Breast epithelium (tissue), 4 donors: ENCODE measurements at regions not wholly inside any gene's neighbourhood (a gene's known extent, or its start where the extent isn't known, plus 50 kb on each side); places are given as distances from the start of the nearest gene placed in this dataset.

Source experiments
- DNase-seq, 2 donors: peaks; one replicate each; pipeline ENCODE4 v3.0.0-alpha.2; 2019; ENCODE audit warnings: low spot score in 2 of 2
- H3K27ac ChIP-seq, 2 donors: fragments of 200-600 bp; sonication (generic) in 1 of 2; one replicate each; pipeline ENCODE4 v1.5.1; 2016 to 2019; ENCODE audit warnings: mild to moderate bottlenecking in 1 of 2
- H3K27me3 ChIP-seq, 2 donors: fragments of 200-600 bp; sonication (generic) in 1 of 2; one replicate each; pipeline versions ENCODE4 v1.5.1 to v1.6.0; 2017 to 2019; ENCODE audit warnings: control low read depth in 1 of 2, mild to moderate bottlenecking in 1 of 2
- H3K36me3 ChIP-seq: fragments of 200-600 bp; one replicate; pipeline ENCODE4 v1.5.1; 2019
- H3K4me1 ChIP-seq, 2 donors: fragments of 200-600 bp; sonication (generic); one replicate each; pipeline ENCODE4 v1.5.1; 2016 to 2019; ENCODE audit warnings: control low read depth in 1 of 2
- H3K4me3 ChIP-seq, 3 donors: fragments of 200-600 bp; sonication (generic); 1 replicate in 2 of 3; 2 replicates in 1 of 3; pipeline ENCODE4 v1.5.1; 2016 to 2019; ENCODE audit warnings: mild to moderate bottlenecking in 3 of 3, moderate library complexity in 2 of 3
- H3K9me3 ChIP-seq, 2 donors: fragments of 200-600 bp; sonication (generic) in 1 of 2; one replicate each; pipeline ENCODE4 v1.5.1; 2016 to 2019; ENCODE audit warnings: control low read depth in 1 of 2
- CTCF ChIP-seq, 3 donors: fragments of 450-650 bp; IDR thresholded peaks; one replicate each; pipeline ENCODE4 v1.5.1; 2016 to 2017; ENCODE audit warnings: antibody characterized with exemption in 3 of 3, mild to moderate bottlenecking in 3 of 3, moderate library complexity in 3 of 3
- POLR2A ChIP-seq: fragments of 450-650 bp; IDR thresholded peaks from one replicate; pipeline ENCODE4 v1.6.1; 2016; ENCODE audit warnings: antibody characterized with exemption, mild to moderate bottlenecking, moderate library complexity
- POLR2AphosphoS5 ChIP-seq, 3 donors: sonication (generic); formaldehyde crosslinking; IDR thresholded peaks; one replicate each; pipeline ENCODE4 v1.6.1; 2017; ENCODE audit warnings: antibody characterized with exemption in 3 of 3
- intact Hi-C: fragments of 100-400 bp; cut with DNase I; formaldehyde crosslinking; loops from one replicate; pipeline ENCODE4 v1.15.1; 2023; ENCODE audit warnings: low total_unique reads

GRCh38 chr3:106920609-106921008 lies 456.6 kb upstream of the CCDC54 start:
- no peak for TF ChIP-seq CTCF (IDR thresholded peaks at IDR 0.05)
- no peak for TF ChIP-seq POLR2AphosphoS5 (IDR thresholded peaks at IDR 0.05)
- no peak for TF ChIP-seq POLR2A
- H3K27ac ChIP-seq = no peak overlapping the region
- no peak overlapping the region for H3K4me3 ChIP-seq
- intact Hi-C loops = no loop called here
- H3K4me1 ChIP-seq = no peaks in the 10 kb centered on the region
- H3K36me3 ChIP-seq = no peaks in the 10 kb centered on the region
- no peaks in the 10 kb centered on the region for H3K9me3 ChIP-seq
- H3K27me3 ChIP-seq = no peaks in the 10 kb centered on the region
- DNase-seq = no peak

- Histone ChIP-seq H3K4me3 (no peak overlapping the region), H3K4me1 (no peaks in the 10 kb centered on the region), H3K9me3 (peaks cover under 1% of the 10 kb centered on the region in 2 donors), H3K36me3 (no peaks in the 10 kb centered on the region), H3K27me3 (no peaks in the 10 kb centered on the region), H3K27ac (no peak overlapping the region)
- intact Hi-C loops = no loop called here
- no peak for DNase-seq
- TF ChIP-seq POLR2A (no peak), POLR2AphosphoS5 (IDR thresholded peaks at IDR 0.05) (no peak), CTCF (IDR thresholded peaks at IDR 0.05) (no peak)
Measured at GRCh38 chr3:106929081-106929480, 448.2 kb upstream of the CCDC54 start.

DNA sequence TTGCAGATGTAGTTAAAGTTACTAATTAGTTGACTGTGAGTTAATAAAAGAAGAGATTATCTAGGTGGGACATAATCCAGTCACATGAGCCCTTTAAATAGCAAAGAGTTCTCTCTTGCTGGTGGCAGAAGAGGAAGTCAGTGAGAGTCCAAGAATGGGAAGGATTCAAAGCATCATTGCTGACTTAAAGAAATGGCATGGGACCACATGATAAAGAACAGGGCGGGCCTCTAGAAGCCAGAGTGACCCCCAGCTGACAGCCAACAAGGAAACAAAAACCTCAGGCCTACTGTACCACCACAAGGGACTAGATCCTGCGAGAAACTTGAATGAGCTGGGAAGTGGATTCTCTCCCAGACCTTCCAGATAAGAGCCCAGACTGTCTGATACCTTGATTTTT lies 447.2 kb upstream of the CCDC54 start:
- Histone ChIP-seq H3K9me3 (peaks cover 7% of the 10 kb centered on the region in 2 donors), H3K4me1 (no peaks in the 10 kb centered on the region), H3K27me3 (no peaks in the 10 kb centered on the region), H3K27ac (no peak overlapping the region), H3K4me3 (no peak overlapping the region), H3K36me3 (no peaks in the 10 kb centered on the region)
- TF ChIP-seq POLR2A = no peak
- DNase-seq = no peak
- intact Hi-C loops = no loop called here

- intact Hi-C loops = no loop called here
- TF ChIP-seq POLR2A (no peak), CTCF (IDR thresholded peaks at IDR 0.05) (no peak)
- no peak overlapping the region for H3K4me3 ChIP-seq
- H3K27ac ChIP-seq = no peak overlapping the region
- DNase-seq = no peak
- peaks cover 7% of the 10 kb centered on the region in 2 donors for H3K9me3 ChIP-seq
- H3K27me3 ChIP-seq = no peaks in the 10 kb centered on the region
- no peaks in the 10 kb centered on the region for H3K36me3 ChIP-seq
- no peaks in the 10 kb centered on the region for H3K4me1 ChIP-seq
Measured at GRCh38 chr3:106931904-106932303, 445.3 kb upstream of the CCDC54 start.

- DNase-seq = no peak
- Histone ChIP-seq H3K4me3 (no peak overlapping the region), H3K27me3 (no peaks in the 10 kb centered on the region), H3K4me1 (no peaks in the 10 kb centered on the region), H3K27ac (no peak overlapping the region), H3K9me3 (peaks cover 7% of the 10 kb centered on the region in 2 donors), H3K36me3 (no peaks in the 10 kb centered on the region)
- no peak for TF ChIP-seq POLR2AphosphoS5 (IDR thresholded peaks at IDR 0.05)
- TF ChIP-seq POLR2A = no peak
- no peak for TF ChIP-seq CTCF (IDR thresholded peaks at IDR 0.05)
- intact Hi-C loops = no loop called here
Measured at GRCh38 chr3:106936337-106936736, 440.9 kb upstream of the CCDC54 start.

DNA sequence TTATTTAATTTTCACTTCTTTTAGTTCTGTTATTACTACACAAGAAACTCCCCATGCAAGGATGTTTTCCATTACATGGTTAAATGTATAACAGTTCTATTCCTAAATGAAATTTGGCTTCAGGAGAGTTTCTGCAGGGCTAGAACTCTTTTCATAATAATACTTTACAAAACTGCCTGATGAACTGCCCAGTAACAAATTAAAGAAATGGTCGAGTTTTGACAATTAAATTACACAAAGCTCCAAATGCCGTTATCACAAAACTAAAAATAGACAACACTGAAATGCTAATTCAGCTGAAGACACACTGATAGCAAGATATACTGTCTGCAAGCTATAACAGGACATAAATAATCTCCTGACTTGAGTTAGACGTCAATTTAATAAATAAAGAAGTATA lies 435.2 kb upstream of the CCDC54 start:
- no peaks in the 10 kb centered on the region for H3K9me3 ChIP-seq
- H3K4me3 ChIP-seq = no peak overlapping the region
- no peaks in the 10 kb centered on the region for H3K36me3 ChIP-seq
- no peak for DNase-seq
- H3K27me3 ChIP-seq = no peaks in the 10 kb centered on the region
- intact Hi-C loops = no loop called here
- H3K27ac ChIP-seq = no peak overlapping the region
- H3K4me1 ChIP-seq = no peaks in the 10 kb centered on the region
- no peak for TF ChIP-seq POLR2AphosphoS5 (IDR thresholded peaks at IDR 0.05)
- TF ChIP-seq CTCF (IDR thresholded peaks at IDR 0.05) = no peak
